SK-N-SH (cell line): ENCODE measurements at regions not wholly inside any gene's neighbourhood (a gene's known extent, or its start where the extent isn't known, plus 50 kb on each side); places are given as distances from the start of the nearest gene placed in this dataset.

Experiments
- CTCF ChIA-PET: fragments of 300-600, 350-600 bp; formaldehyde crosslinking; extraction: SDS; loops from one replicate; lab custom pipeline; 2021; lab: Yijun Ruan, JAX
- POLR2A ChIA-PET: fragments of 350-600 bp; sonication (Branson Sonifier 250); formaldehyde crosslinking; extraction: SDS; loops from one replicate; lab custom pipeline; 2020; ENCODE audit warnings: antibody characterized with exemption, inconsistent platforms; lab: Yijun Ruan, JAX
- DNase-seq: peaks from one replicate; pipeline ENCODE4 v3.0.0; 2012
- H2AFZ ChIP-seq: fragments of 200-600 bp; sonication (generic); 2 replicates; pipeline ENCODE4 v1.8.1; 2016; ENCODE audit warnings: antibody characterized with exemption, mild to moderate bottlenecking, low read depth
- H3F3A ChIP-seq: fragments of 200-600 bp; sonication (generic); replicated peaks from 2 replicates; pipeline ENCODE3; 2016; ENCODE audit warnings: antibody characterized with exemption, mild to moderate bottlenecking; ENCODE audit not compliant: insufficient read depth
- H3K27ac ChIP-seq, 2 experiments: fragments of 200-500 bp in 1 of 2; fragments of 200-600 bp in 1 of 2; sonication (Bioruptor generic) in 1 of 2; sonication (generic), shearing (Covaris generic) in 1 of 2; 2 replicates each; pipeline versions ENCODE4 v1.5.1 to v1.6.1; 2014 to 2016; ENCODE audit warnings: low read depth in 2 of 2, inconsistent platforms in 1 of 2, low read length in 1 of 2, mild to moderate bottlenecking in 1 of 2, mixed read lengths in 1 of 2
- H3K27me3 ChIP-seq: fragments of 200-600 bp; sonication (generic), shearing (Covaris generic); 2 replicates; pipeline ENCODE4 v1.6.1; 2016; ENCODE audit warnings: mixed run types; ENCODE audit not compliant: insufficient read depth
- H3K36me3 ChIP-seq, 2 experiments: fragments of 200-500 bp in 1 of 2; fragments of 200-600 bp in 1 of 2; sonication (Bioruptor generic) in 1 of 2; sonication (generic) in 1 of 2; replicated peaks in 1 of 2; 2 replicates each; pipeline versions ENCODE3 to v1.5.1; 2014 to 2016; ENCODE audit warnings: low read length in 1 of 2, mild to moderate bottlenecking in 1 of 2; ENCODE audit not compliant: insufficient read depth in 2 of 2, control insufficient read depth in 1 of 2
- H3K4me1 ChIP-seq, 2 experiments: fragments of 200-500 bp in 1 of 2; fragments of 200-600 bp in 1 of 2; sonication (Bioruptor generic) in 1 of 2; sonication (generic), shearing (Covaris generic) in 1 of 2; 2 replicates each; pipeline versions ENCODE4 v1.5.1 to v1.6.1; 2014 to 2016; ENCODE audit warnings: low read depth in 1 of 2, low read length in 1 of 2, mixed run types in 1 of 2; ENCODE audit not compliant: insufficient read depth in 2 of 2, control insufficient read depth in 1 of 2
- H3K4me2 ChIP-seq: fragments of 200-600 bp; sonication (generic), shearing (Covaris generic); 2 replicates; pipeline ENCODE4 v1.6.1; 2017; ENCODE audit warnings: mixed run types
- H3K4me3 ChIP-seq, 2 experiments: fragments of 200-500 bp in 1 of 2; fragments of 200-600 bp in 1 of 2; sonication (Bioruptor generic) in 1 of 2; sonication (generic), shearing (Covaris generic) in 1 of 2; 2 replicates each; pipeline versions ENCODE4 v1.5.1 to v1.8.1; 2014 to 2016; ENCODE audit warnings: low read depth in 2 of 2, inconsistent platforms in 1 of 2, low read length in 1 of 2, mild to moderate bottlenecking in 1 of 2, mixed read lengths in 1 of 2, moderate library complexity in 1 of 2
- H3K79me2 ChIP-seq: fragments of 200-600 bp; sonication (generic); 2 replicates; pipeline ENCODE4 v1.8.1; 2017; ENCODE audit warnings: mild to moderate bottlenecking; ENCODE audit not compliant: insufficient read depth
- H3K9ac ChIP-seq: fragments of 200-600 bp; sonication (generic); 2 replicates; pipeline ENCODE4 v1.6.1; 2017; ENCODE audit warnings: mixed run types
- H3K9me2 ChIP-seq: fragments of 200-600 bp; sonication (generic); 2 replicates; pipeline ENCODE4 v1.6.1; 2017; ENCODE audit warnings: mixed run types
- H3K9me3 ChIP-seq: fragments of 200-600 bp; sonication (generic); 2 replicates; pipeline ENCODE4 v1.6.1; 2017; ENCODE audit warnings: mixed run types, mild to moderate bottlenecking, moderate library complexity
- H4K20me1 ChIP-seq: fragments of 200-600 bp; sonication (generic); 2 replicates; pipeline ENCODE4 v1.6.1; 2017; ENCODE audit warnings: mild to moderate bottlenecking, mixed run types; ENCODE audit not compliant: insufficient read depth
- EP300 ChIP-seq, 2 experiments: IDR thresholded peaks; 2 replicates each; pipeline versions ENCODE4 v1.4.0 to v1.6.1; 2012; ENCODE audit warnings: borderline replicate concordance in 1 of 2, low read depth in 1 of 2, low read length in 1 of 2
- EZH2phosphoT487 ChIP-seq: fragments of 200-600 bp; sonication (generic); IDR thresholded peaks from 2 replicates; pipeline ENCODE4 v1.6.1; 2017; ENCODE audit warnings: low read depth, mixed run types, mild to moderate bottlenecking, antibody characterized with exemption, moderate library complexity, borderline replicate concordance
- FOSL2 ChIP-seq: IDR thresholded peaks from 2 replicates; pipeline ENCODE4 v1.4.0; 2012; ENCODE audit warnings: low read depth, mild to moderate bottlenecking, moderate library complexity, borderline replicate concordance
- GABPA ChIP-seq: IDR thresholded peaks from 2 replicates; pipeline ENCODE4 v1.4.0; 2012; ENCODE audit warnings: low read depth, mild to moderate bottlenecking
- GATA2 ChIP-seq: sonication (generic); formaldehyde crosslinking; IDR thresholded peaks from 2 replicates; pipeline ENCODE4 v1.5.0; 2020; ENCODE audit warnings: mild to moderate bottlenecking, missing genetic modification reagents
- IRF3 ChIP-seq: fragments of 150-350 bp; IDR thresholded peaks from 2 replicates; pipeline ENCODE4 v1.6.1; 2016; ENCODE audit warnings: mild to moderate bottlenecking, low read depth, low read length
- MAX ChIP-seq: IDR thresholded peaks from 2 replicates; pipeline ENCODE4 v1.4.0; 2012; ENCODE audit warnings: low read depth
- MEF2A ChIP-seq: IDR thresholded peaks from 2 replicates; pipeline ENCODE4 v1.4.0; 2012; ENCODE audit warnings: low read depth, borderline replicate concordance
- MXI1 ChIP-seq: IDR thresholded peaks from 2 replicates; pipeline ENCODE4 v1.6.1; 2012; ENCODE audit warnings: mild to moderate bottlenecking, low read depth, low read length, improper control_type of control experiment
- RAD21 ChIP-seq: IDR thresholded peaks from 2 replicates; pipeline ENCODE4 v1.6.1; 2012; ENCODE audit warnings: mild to moderate bottlenecking, low read length
- RCOR1 ChIP-seq: fragments of 150-350 bp; IDR thresholded peaks from 2 replicates; pipeline ENCODE4 v1.6.1; 2017; ENCODE audit warnings: antibody characterized with exemption, low read length
- TCF12 ChIP-seq: IDR thresholded peaks from 2 replicates; pipeline ENCODE4 v1.4.0; 2012
- TEAD4 ChIP-seq: IDR thresholded peaks from 2 replicates; pipeline ENCODE4 v1.4.0; 2012; ENCODE audit warnings: mild to moderate bottlenecking, borderline replicate concordance; ENCODE audit not compliant: insufficient read depth
- YY1 ChIP-seq: IDR thresholded peaks from 2 replicates; pipeline ENCODE4 v1.4.0; 2012; ENCODE audit warnings: low read depth, mild to moderate bottlenecking
- ZBTB33 ChIP-seq: IDR thresholded peaks from 2 replicates; pipeline ENCODE4 v1.4.0; 2012; ENCODE audit warnings: low read depth, borderline replicate concordance
- WGBS: methylation state at CpG from one replicate; pipeline ENCODE4 v1.1.6; 2017; ENCODE audit warnings: low lambda C conversion rate; 5-methylcytosine and 5-hydroxymethylcytosine counted together
- TF ChIP-seq, protein P1 (sequence below): IDR thresholded peaks from 2 replicates; pipeline ENCODE4 v1.4.0; 2012; ENCODE audit warnings: low read depth, borderline replicate concordance

- WGBS, result 79% methylated on average over 1 of the region's 1 CpG
- Histone ChIP-seq H3K9ac (no peak overlapping the region), H3K79me2 (no peaks in the 10 kb centered on the region), H3K9me3 (no peaks in the 10 kb centered on the region), H3K4me2 (no peak overlapping the region), H3K27me3 (no peaks in the 10 kb centered on the region), H4K20me1 (no peaks in the 10 kb centered on the region), H3K27ac (no peak overlapping the region), H3K4me3 (no peak overlapping the region), H3F3A (no peaks in the 10 kb centered on the region), H3K4me1 (no peaks in the 10 kb centered on the region), H3K9me2 (no peaks in the 10 kb centered on the region), H2AFZ (no peak overlapping the region), H3K36me3 (no peaks in the 10 kb centered on the region)
- ChIA-PET CTCF (interaction anchor here (0.6 to 1.8 kb wide), 2 partner anchors 10 to 266 kb away, joined by 4 to 6 read pairs; no protein-coding TSS in a partner anchor), POLR2A (no interaction called here)
- DNase-seq, result no peak
- TF ChIP-seq EP300 (IDR thresholded peaks at IDR 0.05; ENCODE audit: borderline replicate concordance in 1 of 2, low read depth in 1 of 2, low read length in 1 of 2), result no peak
- TF ChIP-seq ZBTB33, result no peak
- no peak for TF ChIP-seq RAD21
- no peak for TF ChIP-seq EZH2phosphoT487
- no peak for TF ChIP-seq TEAD4
- no peak for TF ChIP-seq YY1
- no peak for TF ChIP-seq GATA2
- TF ChIP-seq, protein P1, sequence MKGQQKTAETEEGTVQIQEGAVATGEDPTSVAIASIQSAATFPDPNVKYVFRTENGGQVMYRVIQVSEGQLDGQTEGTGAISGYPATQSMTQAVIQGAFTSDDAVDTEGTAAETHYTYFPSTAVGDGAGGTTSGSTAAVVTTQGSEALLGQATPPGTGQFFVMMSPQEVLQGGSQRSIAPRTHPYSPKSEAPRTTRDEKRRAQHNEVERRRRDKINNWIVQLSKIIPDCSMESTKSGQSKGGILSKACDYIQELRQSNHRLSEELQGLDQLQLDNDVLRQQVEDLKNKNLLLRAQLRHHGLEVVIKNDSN, result no peak
- TF ChIP-seq MEF2A, result no peak
- no peak for TF ChIP-seq MAX
- no peak for TF ChIP-seq GABPA
- TF ChIP-seq MXI1, result no peak
- TF ChIP-seq TCF12, result no peak
- TF ChIP-seq IRF3, result no peak
- TF ChIP-seq FOSL2, result no peak
- no peak for TF ChIP-seq RCOR1
Measured at GRCh38 chr12:25757037-25757665, 201.3 kb upstream of the RASSF8 start.
